ENCODE measurements at regions not wholly inside any gene's neighbourhood (a gene's known extent, or its start where the extent isn't known, plus 50 kb on each side); places are given as distances from the start of the nearest gene placed in this dataset.
"Not testable (repeated sequence)": the region's sequence is repeated elsewhere in the genome, so short reads cannot be mapped to it uniquely, and the experiment has no call there.

DNA sequence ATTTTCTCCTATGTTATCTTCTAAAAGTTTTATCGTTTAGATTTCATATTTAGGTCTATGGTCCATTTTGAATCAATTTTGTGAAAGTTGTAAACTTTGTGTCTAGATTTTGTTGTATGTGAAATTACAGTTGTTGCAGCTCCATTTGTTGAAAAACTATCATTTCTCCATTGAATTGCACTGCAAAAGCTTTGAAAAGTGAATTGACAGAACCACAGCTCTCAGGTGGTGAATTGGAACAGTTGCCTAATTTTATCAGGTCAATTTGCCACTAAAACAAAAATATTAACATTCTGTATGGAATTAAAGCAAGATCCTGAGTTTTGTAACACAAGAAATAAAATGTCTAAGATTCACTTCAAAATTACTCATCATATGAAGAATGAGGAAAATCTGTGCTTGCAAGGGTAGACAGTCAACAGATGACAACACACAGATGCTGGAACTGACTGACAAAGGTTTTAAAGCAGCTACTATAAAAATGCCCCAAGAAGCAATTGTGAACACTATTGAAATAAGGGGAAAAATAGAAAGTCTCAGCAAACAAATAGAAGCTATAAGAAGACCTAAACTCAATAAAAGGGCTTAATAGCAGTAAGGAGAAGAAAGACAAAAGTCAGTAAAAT lies 346.7 kb downstream of the PAX1 start:
- DNase-seq = no peak

DNA sequence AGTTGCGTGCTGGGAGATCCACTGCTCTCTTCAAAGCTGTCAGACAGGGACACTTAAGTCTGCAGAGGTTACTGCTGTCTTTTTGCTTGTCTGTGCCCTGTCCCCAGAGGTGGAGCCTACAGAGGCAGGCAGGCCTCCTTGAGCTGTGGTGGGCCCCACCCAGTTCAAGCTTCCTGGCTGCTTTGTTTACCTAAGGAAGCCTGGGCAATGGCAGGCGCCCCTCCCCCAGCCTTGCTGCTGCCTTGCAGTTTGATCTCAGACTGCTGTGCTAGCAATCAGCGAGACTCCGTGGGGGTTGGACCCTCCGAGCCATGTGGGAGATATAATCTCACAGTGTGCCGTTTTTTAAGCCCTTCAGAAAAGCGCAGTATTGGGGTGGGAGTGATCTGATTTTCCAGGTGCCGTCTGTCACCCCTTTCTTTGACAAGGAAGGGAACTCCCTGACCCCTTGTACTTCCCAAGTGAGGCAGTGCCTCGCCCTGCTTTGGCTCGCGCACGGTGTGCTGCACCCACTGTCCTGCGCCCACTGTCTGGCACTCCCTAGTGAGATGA lies 340.6 kb downstream of the PAX1 start:
- DNase-seq = not testable (repeated sequence)

DNA sequence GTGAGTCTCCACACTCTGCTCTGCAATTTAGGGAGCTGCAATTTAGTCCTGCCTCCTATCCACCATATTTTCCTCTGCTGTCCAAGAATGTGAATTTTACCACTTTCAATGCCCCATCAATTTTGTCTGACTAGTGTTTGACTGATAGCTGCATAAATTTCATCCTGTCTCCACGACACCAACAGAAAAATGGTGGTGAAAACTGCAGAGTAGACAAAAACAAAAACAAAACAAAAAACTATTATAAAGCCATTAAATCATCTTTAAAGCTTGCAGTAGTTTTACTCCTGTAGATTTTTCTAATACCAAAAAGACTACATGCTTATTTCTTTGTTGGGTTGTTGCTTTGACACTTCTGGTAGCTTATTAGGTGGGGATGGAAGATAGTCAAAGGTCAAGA lies 322.0 kb downstream of the PAX1 start:
- DNase-seq = no peak

DNA sequence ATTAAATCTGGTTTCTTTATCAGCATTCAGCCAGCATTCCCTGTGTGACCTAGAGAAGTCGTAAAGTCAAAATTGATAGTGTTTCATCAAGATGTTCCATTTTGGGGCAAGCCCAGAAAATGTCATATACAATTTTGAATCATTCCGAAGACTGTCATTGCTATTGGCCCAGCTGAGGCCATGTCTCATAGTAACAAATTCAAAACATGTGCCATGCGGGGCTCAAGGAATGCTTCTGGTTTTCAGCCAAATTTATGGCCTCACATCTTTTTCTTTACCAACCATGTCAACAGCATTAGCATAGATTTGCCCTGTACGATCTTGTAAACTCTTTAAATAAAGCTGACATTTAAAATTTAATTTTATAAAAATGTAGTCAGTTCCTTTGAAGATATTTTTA lies 314.7 kb downstream of the PAX1 start:
- DNase-seq = no peak

DNA sequence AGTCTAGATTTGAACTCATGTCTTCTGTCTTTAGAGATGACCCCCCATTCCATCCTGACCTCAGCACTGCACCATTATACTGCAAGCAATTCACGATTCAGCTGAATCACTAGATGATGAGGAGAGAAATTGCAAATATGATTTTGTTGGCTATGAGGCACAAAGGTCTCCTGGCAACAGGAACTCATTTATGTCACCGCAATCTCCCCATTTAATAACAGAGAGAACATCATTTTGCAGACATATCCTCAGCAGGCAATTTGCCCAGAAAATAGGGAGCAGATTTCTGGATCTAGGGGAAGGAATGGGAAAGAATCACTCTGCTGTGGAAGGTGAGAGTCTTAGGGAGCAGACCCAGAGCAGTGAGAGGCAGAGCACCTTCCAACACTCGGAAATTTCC lies 303.0 kb downstream of the PAX1 start:
- no peak for DNase-seq

DNA sequence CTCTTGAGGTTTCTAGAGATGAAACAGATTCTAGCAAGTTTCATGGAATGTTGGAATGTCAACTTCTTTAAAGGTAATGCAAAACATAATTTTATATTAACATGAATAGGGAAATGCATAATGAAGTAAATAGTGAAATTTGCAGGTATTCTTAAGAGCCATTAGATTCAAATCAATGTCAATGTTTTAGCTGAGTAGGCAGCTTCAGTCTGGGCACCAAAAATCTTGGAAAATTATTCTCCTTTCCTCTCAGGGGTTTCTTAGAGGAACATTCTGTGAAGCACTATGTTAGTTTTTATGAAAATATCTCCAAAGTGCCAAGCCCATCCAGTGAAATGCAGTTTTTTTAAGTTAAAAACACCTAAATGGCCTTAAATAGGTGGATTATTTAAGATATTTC lies 300.8 kb downstream of the PAX1 start:
- no peak for DNase-seq

DNA sequence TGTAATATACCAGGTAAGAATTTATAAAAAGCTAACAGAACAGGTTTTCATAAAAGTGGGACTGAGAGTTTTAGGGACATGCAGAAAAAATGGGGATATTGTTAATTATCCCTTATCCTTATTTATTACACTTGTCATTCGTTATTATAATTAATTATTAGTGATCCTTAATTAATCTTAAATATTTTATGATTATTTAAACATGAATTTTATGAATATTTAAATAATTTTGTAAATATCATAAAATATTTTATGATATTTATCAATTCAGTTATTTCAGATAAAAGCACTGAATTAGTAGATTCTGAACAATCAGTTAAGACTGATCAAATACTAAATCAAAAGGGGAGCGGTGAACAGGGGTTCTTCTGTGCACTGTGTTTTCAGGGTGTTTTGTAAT lies 300.1 kb downstream of the PAX1 start:
- no peak for DNase-seq

DNA sequence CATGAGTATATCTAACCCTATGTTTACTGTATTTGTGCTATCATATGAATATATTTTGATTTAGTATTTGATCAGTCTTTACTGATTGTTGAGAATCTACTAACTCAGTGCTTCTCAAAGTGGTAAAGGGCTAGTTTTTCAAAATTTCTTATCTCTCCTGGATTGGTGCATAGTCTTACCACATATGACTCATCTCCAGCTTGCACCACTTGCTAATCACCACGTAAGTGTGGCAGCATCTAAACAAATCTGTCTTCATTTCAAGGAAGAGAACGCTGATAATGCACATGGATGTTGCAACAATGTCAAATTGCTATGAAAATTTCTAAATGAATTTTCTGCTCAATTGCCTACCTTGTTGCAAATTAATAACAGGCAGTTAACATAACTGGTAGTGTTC lies 299.5 kb downstream of the PAX1 start:
- DNase-seq = no peak

DNA sequence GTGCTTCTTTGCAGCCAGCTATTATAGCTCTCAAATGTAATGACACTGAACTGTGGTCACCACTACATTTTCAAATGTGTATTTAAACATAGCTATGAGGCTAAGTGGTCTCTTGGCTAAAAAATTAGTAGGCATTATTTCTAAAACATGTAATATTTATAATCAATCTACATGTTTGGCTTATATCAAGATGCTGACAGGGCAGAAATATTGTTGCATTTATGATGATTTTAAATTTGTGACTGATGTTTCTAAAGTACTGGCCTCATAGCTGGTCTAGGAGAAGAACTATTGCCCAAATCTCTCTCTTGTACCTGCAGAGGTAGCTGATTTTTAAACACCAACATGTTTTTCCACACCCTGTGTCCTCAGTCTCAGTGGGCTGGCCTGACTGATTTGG lies 298.2 kb downstream of the PAX1 start:
- DNase-seq = no peak

DNA sequence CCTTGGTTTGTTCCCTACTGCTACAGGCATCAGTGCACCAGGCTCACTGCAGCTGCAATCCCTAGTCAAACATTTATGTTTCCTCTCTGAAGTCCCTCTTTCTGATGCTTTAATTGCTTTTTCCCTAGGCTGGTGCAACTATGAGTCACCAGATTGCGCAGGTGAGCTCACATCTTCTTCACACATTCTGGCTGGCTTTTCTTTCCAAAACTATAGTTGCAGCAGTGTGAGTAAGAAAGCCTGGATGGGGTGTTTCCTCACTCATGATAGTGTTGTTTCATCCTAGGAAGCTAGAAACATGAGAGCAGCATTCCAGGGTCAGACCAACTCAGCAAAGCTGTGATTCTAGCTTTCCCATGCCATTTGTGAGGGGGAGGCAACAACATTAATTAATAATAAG lies 296.4 kb downstream of the PAX1 start:
- no peak for DNase-seq

DNA sequence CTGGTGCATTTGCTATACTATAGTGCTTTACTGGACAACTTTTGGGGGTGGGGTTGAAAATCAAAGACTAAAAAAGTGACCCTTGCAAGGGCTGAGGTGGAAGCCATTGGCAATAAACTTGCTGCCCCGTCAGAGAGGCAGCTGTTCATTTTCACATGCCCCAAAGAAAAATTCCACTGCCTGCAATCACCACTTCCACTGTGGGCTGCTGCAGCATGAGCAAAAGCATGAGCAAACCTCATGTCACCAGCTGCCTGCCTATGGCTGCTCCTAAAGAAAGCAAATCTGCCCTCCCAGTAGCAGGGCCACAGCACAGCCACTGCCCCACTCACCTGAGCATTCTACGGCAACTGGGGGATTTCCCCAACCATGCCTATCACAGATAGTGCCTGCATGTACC lies 290.0 kb downstream of the PAX1 start:
- no peak for DNase-seq

DNA sequence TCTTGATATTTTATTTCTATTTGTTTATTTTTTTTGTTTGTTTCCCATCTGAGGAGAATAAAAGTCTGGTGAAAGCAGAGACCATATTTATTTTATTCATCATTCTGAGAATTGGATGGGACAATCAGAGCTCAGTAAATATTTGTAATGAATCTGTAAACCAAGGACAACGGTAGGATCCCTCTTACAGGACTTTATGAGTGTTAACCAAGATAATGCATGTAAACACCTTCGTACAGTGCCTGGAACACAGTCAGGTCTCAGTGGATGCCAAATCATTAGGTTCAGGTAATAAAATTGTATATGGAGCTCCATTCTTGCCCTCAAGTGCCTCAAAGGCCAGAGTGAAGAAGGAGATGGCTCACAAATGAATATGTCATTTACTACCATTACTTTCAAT lies 288.7 kb downstream of the PAX1 start:
- no peak for DNase-seq

DNA sequence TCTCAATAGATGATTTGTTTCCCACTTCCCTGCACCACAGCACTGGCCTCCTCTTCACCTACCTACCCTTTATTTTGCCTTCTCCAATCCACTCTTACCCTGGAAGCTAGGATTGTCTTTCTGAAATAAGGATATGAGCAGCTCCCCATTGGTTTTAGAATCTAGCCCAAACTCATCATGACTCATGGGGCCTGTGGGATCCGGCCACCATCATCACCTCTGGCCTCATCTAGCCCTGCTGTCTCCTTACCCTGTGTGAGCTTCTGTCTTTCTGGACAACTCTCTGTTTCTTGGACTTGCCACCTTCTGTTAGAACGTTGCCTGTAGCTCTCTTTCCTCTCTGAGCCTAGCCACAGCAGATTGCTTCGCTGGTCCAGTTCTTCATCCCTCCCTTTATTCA lies 277.1 kb downstream of the PAX1 start:
- DNase-seq = no peak

DNA sequence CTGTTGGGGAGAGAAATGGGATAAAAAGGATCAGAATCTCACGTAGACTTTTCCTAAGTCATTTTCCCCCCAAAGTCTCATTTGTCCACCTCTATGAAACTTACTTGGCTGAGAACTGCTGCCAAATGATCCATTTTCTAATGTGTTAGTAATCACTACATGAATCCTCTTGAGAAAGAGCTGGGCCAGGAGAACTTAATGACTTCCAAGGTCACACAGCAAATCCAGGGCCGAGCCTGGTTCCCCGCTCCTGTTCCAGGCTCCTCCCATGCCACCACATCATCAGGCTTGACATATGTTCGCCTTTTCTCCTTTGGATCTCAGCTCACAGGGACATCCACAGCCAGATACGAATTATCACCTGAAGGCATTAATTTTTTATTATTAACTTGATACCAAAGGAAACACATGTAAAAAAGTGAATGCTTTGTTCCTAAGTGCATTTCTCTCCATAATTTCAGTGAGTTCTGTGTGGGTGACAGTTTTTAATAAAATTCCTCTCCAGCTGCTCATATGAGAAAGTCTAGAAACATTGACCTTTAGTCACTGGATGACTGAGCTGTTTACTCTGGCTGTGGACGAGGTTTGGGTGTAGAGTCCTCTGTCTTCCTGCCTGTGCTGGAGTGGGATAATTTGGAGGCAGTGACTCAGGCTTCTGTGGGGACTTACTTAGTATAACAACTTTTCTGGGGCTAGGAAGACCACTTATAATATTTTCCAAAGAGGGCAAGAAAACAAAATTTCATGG lies 276.3 kb downstream of the PAX1 start:
- DNase-seq = no peak

DNA sequence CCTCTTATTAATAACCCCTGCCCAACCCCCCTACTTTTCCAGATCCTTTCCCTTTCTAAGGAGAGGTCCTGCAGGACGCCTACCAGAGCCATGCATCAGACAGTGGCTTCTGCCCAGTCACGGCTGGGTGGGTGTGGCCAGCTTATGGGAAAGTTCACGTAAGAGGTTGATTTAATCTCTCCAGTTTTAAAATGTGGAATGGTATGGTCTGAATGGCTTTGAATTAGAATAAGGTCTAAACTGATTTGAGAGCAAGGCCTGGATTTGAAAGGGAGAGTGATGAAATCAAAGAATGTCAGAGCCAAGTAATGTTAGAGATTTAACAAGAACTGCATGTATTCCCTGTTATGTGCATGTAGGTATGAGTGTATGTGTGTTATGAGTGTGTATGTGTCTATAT lies 275.7 kb downstream of the PAX1 start:
- DNase-seq = no peak

DNA sequence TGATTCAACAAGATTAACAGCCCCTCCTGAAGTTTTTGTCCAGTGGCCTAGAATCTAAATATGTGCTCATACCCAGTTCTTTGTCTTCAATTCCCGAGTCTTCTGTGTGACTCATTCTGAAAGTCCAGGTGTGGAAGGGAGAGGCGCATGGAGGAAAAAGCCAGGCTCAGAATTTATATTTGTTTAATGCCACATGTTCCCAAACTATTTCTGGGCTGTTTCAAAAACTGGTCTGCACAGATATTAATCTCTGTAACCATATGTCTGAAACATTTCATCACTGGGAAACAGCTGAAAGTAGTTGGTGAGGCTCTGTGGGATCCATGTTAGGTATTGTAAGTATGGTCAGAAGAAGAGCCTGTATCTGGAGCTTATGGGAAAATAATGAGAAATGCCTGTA lies 266.0 kb downstream of the PAX1 start:
- no peak for DNase-seq

DNA sequence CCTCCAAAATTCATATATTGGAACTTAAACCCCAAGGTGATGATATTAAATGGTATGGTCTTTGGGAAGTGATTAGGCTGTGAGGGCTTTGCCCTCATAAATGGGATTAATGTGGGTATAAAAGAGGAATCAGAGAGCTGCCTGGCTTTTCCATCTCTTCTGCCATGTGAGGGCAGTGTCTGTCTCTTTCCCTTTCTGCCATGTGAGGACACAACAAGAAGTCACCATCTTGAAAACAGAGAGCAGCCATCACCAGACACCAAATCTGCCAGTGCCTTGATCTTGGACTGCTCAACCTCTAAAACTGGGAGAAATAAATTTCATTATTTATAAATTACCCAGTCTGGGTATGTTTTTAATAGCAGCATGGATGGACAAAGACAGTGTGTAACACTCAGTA lies 263.0 kb downstream of the PAX1 start:
- no peak for DNase-seq

DNA sequence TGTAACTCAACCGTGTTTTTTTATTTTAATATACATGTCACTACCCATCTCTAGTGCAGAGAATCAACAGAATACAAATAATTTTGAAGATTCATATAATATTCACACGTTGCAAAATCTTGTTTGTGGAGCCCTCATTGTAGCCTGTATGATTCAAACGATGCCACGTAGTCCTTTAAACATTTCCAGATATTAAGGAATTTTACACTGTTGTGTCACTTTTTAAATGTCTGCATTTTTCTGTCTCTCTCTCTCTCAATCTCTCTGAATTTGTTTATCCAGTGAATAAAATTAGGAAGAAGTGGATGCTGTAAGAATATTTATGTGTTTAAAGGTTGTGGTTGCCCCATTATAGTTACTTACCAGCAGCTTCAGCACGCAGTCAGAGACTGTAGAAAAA lies 262.0 kb downstream of the PAX1 start:
- no peak for DNase-seq

DNA sequence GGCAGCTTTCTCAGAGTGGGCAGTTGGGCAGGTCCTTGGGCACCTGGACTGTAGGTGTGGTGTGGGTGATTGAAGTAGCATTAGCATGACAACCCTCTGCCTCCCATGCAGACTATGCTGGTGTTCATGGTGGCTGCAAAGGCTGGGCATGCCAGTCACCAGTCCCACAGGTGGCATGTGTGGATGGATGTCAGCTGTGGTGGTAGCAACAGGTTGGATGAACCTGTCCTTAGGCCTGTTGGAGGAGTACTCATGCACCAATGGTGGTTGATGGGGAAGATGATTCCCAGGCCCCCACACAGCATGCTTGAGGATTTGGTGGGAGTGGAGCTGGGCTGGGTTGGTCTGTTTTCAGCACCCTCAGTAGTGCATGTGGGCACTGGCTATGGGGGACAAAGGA lies 251.1 kb downstream of the PAX1 start:
- DNase-seq = no peak

DNA sequence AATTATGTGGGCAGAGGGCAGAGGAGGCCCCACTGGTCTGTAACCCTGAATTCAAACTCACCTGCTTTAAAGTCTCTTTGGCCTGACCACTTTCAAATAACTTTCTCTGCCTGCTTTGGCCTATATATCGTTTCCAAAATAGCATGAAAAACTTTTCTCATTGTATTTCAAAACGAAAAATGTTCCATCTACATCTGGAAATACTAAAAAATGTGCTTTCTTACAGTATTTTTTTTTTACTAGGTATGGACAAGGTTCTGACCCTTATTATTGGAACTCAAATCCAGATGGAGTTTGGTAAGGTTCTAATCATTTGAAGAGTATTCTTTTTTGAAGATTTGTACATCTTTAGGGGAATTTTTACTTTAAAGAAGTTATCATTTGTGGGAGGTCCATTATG lies 241.9 kb downstream of the PAX1 start:
- no peak for DNase-seq

DNA sequence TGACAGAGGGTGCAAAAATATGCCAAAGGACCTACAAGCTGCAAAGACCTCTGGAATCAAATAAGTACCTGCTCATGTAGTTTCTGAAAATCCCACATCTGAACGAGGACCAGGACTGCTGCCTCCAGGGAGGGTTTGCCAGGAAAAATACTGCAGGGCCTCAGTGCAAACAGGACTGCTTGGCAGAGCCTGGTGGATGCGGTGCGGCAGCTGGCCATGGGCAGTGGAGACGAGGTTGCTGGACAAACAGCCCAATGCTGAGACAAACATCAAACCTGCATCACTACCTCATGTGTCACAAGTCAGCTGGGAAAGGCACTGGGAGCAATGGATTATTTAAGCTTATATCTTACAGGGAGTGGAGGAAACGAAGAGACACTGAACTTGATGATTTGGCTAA lies 238.8 kb downstream of the PAX1 start:
- no peak for DNase-seq

DNA sequence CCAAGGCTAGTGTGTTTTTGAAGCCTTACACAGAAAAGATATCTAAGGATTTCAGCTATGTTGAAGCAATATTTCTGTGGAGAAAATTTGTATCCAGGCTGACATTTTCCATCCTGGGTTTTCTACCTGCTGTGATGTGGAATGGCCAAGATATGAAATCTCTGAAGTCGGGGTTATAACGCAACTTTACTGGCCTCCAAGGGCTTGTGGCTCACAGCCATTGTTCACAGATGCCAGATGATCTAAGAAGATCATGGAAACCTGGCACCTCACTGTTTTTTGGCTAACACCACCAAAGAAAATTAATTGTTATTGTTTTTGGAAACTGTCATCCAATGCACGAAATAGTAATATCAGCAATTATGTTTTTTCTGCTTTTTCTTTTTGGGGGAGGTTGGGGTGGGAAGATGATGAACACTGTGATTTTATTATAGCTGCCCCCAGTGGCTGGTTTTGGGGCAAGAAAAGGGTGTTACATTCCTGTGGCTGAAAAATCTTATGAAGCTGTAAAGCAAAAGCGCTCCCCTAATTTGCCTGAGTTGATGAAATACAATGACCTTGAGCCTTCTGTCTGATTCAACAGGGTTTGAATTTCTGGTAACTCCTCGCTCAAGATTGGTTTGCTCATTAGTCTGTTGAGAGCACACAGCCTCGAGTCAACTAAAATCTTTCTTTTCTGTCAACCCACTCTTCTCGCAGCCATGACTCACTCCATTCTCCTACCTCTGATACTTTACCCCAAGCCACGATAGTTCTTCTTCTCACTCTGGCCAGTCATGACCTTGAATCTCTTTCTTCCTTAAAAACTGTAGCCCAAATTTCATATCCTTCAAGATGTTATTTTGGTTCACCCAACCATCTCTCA lies 236.7 kb downstream of the PAX1 start:
- no peak for DNase-seq

DNA sequence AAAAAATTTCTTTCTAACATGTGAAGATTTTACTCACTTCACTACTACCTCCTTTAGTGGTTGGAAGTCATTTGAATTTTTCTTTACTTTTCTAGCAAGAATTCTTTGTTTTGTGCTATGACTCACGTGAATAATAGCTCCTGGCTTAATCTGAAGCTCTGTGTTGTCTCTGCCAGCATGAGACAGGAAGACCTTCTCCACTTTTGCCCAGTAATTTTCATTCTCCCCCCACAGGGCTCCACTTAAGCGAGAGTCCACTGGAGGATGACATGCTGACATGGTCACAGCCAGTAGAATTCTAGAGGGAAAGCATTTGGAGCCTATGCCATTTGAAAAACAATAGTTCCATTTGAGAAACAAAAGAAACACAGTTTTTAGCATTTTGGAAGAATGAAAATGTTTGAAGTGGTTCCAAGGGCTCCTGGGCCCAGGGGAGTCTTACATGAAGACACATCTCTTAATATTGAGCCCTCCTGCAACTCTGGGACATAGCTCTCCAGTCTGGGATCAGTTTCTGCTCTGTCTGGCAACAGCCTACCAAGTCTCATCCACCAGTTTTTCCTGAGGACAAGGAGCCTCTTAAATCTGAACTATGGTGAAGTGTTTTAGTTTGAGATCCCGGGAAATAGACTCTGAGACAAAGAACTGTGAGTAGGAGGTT lies 231.4 kb downstream of the PAX1 start:
- DNase-seq = no peak
